ENCODE measurements at regions not wholly inside any gene's neighbourhood (a gene's known extent, or its start where the extent isn't known, plus 50 kb on each side); places are given as distances from the start of the nearest gene placed in this dataset.
"Not testable (repeated sequence)": the region's sequence is repeated elsewhere in the genome, so short reads cannot be mapped to it uniquely, and the experiment has no call there.

- DNase-seq (ENCODE audit: low spot score) (no peak), ATAC-seq (no peak)
- intact Hi-C loops (cut with DNase I): no loop called here
These were observed 369.3 kb downstream of the VRK1 start for GRCh38 chr14:97166497-97166896.

GRCh38 chr14:97167577-97167976, 370.4 kb downstream of the VRK1 start:
- ATAC-seq; intact Hi-C loops (cut with DNase I); DNase-seq (ENCODE audit: low spot score): not testable (repeated sequence)

GRCh38 chr14:97172644-97173043, 375.5 kb downstream of the VRK1 start:
- intact Hi-C loops (cut with DNase I): loop anchor here (5.0 kb wide), 1 partner anchor 960 kb away; no protein-coding TSS in a partner anchor
- DNase-seq (ENCODE audit: low spot score) (no peak), ATAC-seq (no peak)

GRCh38 chr14:97177016-97177415, 379.8 kb downstream of the VRK1 start:
- ATAC-seq (no peak), DNase-seq (ENCODE audit: low spot score) (no peak)
- intact Hi-C loops (cut with DNase I): no loop called here

- intact Hi-C loops (cut with DNase I): no loop called here
- ATAC-seq (no peak), DNase-seq (ENCODE audit: low spot score) (no peak)
These were observed 380.5 kb downstream of the VRK1 start for GRCh38 chr14:97177635-97178034.

- DNase-seq (ENCODE audit: low spot score): no peak
- intact Hi-C loops (cut with DNase I): no loop called here
These were observed 381.6 kb downstream of the VRK1 start for GRCh38 chr14:97178781-97179180.

GRCh38 chr14:97179573-97179972, 382.4 kb downstream of the VRK1 start:
- intact Hi-C loops (cut with DNase I): no loop called here
- ATAC-seq (no peak), DNase-seq (ENCODE audit: low spot score) (no peak)

More at GRCh38 chr14:97178781-97179180, 381.6 kb downstream of the VRK1 start:
- no peak for ATAC-seq

- ATAC-seq: no peak
- intact Hi-C loops (cut with DNase I): no loop called here
- no peak for DNase-seq (ENCODE audit: low spot score)
These were observed 383.4 kb downstream of the VRK1 start for GRCh38 chr14:97180304-97181200.

GRCh38 chr14:97185186-97185585, 388.0 kb downstream of the VRK1 start:
- DNase-seq (ENCODE audit: low spot score): no peak
- intact Hi-C loops (cut with DNase I): no loop called here
- no peak for ATAC-seq

- no peak for DNase-seq (ENCODE audit: low spot score)
- intact Hi-C loops (cut with DNase I): no loop called here
- ATAC-seq: no peak
These were observed 390.7 kb downstream of the VRK1 start for GRCh38 chr14:97187916-97188315.

- ATAC-seq: no peak
These were observed 399.2 kb downstream of the VRK1 start for GRCh38 chr14:97196336-97196735.

GRCh38 chr14:97198813-97199212, 401.6 kb downstream of the VRK1 start:
- ATAC-seq (no peak), DNase-seq (ENCODE audit: low spot score) (no peak)
- intact Hi-C loops (cut with DNase I): no loop called here

More at GRCh38 chr14:97196336-97196735, 399.2 kb downstream of the VRK1 start:
- DNase-seq (ENCODE audit: low spot score): no peak
- intact Hi-C loops (cut with DNase I): no loop called here

GRCh38 chr14:97200245-97200644, 403.1 kb downstream of the VRK1 start:
- DNase-seq (ENCODE audit: low spot score): no peak
- intact Hi-C loops (cut with DNase I): no loop called here
- ATAC-seq: no peak

- ATAC-seq (no peak), DNase-seq (ENCODE audit: low spot score) (no peak)
- intact Hi-C loops (cut with DNase I): no loop called here
These were observed 409.7 kb downstream of the VRK1 start for GRCh38 chr14:97206916-97207315.

- ATAC-seq (no peak), DNase-seq (ENCODE audit: low spot score) (no peak)
- intact Hi-C loops (cut with DNase I): no loop called here
These were observed 413.0 kb downstream of the VRK1 start for GRCh38 chr14:97210202-97210601.

GRCh38 chr14:97212399-97212798, 415.2 kb downstream of the VRK1 start:
- intact Hi-C loops (cut with DNase I): no loop called here
- DNase-seq (ENCODE audit: low spot score) (no peak), ATAC-seq (no peak)

- DNase-seq (ENCODE audit: low spot score) (no peak), ATAC-seq (no peak)
- intact Hi-C loops (cut with DNase I): no loop called here
These were observed 416.5 kb downstream of the VRK1 start for GRCh38 chr14:97213720-97214119.

GRCh38 chr14:97215263-97215969, 418.2 kb downstream of the VRK1 start:
- ATAC-seq: no peak
- no peak for DNase-seq (ENCODE audit: low spot score)
- intact Hi-C loops (cut with DNase I): no loop called here

- DNase-seq (ENCODE audit: low spot score): no peak
- no peak for ATAC-seq
- intact Hi-C loops (cut with DNase I): no loop called here
These were observed 420.1 kb downstream of the VRK1 start for GRCh38 chr14:97217111-97217885.
